ENCODE measurements at regions not wholly inside any gene's neighbourhood (a gene's known extent, or its start where the extent isn't known, plus 50 kb on each side); places are given as distances from the start of the nearest gene placed in this dataset.
A peak's percentile ranks its signal among the peaks of the same experiment; 100 is the strongest.

- Mint-ChIP-seq H3K4me1 (ENCODE audit: low read depth in 2 of 2) (no peaks in the 10 kb centered on the region), H3K27ac (no peak overlapping the region), H3K4me3 (no peak overlapping the region), H3K27me3 (peaks cover 12 to 26% of the 10 kb centered on the region in 2 donors), H3K36me3 (no peaks in the 10 kb centered on the region), H3K9me3 (no peaks in the 10 kb centered on the region)
- DNase-seq (ENCODE audit: low spot score) (no peak), ATAC-seq (no peak)
These were observed 144.9 kb upstream of the SIX2 start for GRCh38 chr2:45154144-45154543.

- Mint-ChIP-seq H3K27ac (no peak overlapping the region), H3K27me3 (peaks cover 17 to 34% of the 10 kb centered on the region in 2 donors), H3K36me3 (no peaks in the 10 kb centered on the region), H3K9me3 (no peaks in the 10 kb centered on the region), H3K4me1 (ENCODE audit: low read depth in 2 of 2) (no peaks in the 10 kb centered on the region), H3K4me3 (no peak overlapping the region)
- ATAC-seq (no peak), DNase-seq (ENCODE audit: low spot score) (no peak)
These were observed 143.9 kb upstream of the SIX2 start for GRCh38 chr2:45153121-45153520.

GRCh38 chr2:45152691-45153090 is 143.4 kb upstream of the SIX2 start:
- ATAC-seq, result no peak
- peaks cover 17 to 33% of the 10 kb centered on the region in 2 donors for H3K27me3 Mint-ChIP-seq
- H3K36me3 Mint-ChIP-seq, result no peaks in the 10 kb centered on the region
- no peaks in the 10 kb centered on the region for H3K9me3 Mint-ChIP-seq
- H3K4me1 Mint-ChIP-seq (ENCODE audit: low read depth in 2 of 2), result no peaks in the 10 kb centered on the region
- no peak for DNase-seq (ENCODE audit: low spot score)
- no peak overlapping the region for H3K27ac Mint-ChIP-seq
- H3K4me3 Mint-ChIP-seq, result no peak overlapping the region

- Mint-ChIP-seq H3K9me3 (no peaks in the 10 kb centered on the region), H3K27ac (no peak overlapping the region), H3K27me3 (peaks cover 46 to 64% of the 10 kb centered on the region in 2 donors), H3K4me3 (no peak overlapping the region), H3K4me1 (ENCODE audit: low read depth in 2 of 2) (peaks cover 0 to 3% of the 10 kb centered on the region in 2 donors), H3K36me3 (peaks cover 4% of the 10 kb centered on the region)
- DNase-seq (ENCODE audit: low spot score) (no peak), ATAC-seq (no peak)
These were observed 136.0 kb upstream of the SIX2 start for GRCh38 chr2:45145073-45145899.

- Mint-ChIP-seq H3K27ac (no peak overlapping the region), H3K9me3 (no peaks in the 10 kb centered on the region), H3K4me3 (no peak overlapping the region), H3K36me3 (peaks cover 4% of the 10 kb centered on the region), H3K27me3 (peaks cover 32 to 52% of the 10 kb centered on the region in 2 donors), H3K4me1 (ENCODE audit: low read depth in 2 of 2) (peaks cover 0 to 3% of the 10 kb centered on the region in 2 donors)
- ATAC-seq, result no peak
- DNase-seq (ENCODE audit: low spot score), result no peak
These were observed 132.9 kb upstream of the SIX2 start for GRCh38 chr2:45141883-45142866.

- Mint-ChIP-seq H3K36me3 (no peaks in the 10 kb centered on the region), H3K4me3 (no peak overlapping the region), H3K27me3 (peaks cover 28 to 37% of the 10 kb centered on the region in 2 donors), H3K4me1 (ENCODE audit: low read depth in 2 of 2) (peaks cover 0 to 3% of the 10 kb centered on the region in 2 donors), H3K9me3 (no peaks in the 10 kb centered on the region), H3K27ac (no peak overlapping the region)
- DNase-seq (ENCODE audit: low spot score) (no peak), ATAC-seq (peak in 1 of 2 donors; percentile 15)
These were observed 131.4 kb upstream of the SIX2 start for GRCh38 chr2:45140675-45141074.

GRCh38 chr2:45138904-45139303 is 129.7 kb upstream of the SIX2 start:
- Mint-ChIP-seq H3K4me1 (ENCODE audit: low read depth in 2 of 2) (peaks cover 0 to 4% of the 10 kb centered on the region in 2 donors), H3K4me3 (no peak overlapping the region), H3K9me3 (no peaks in the 10 kb centered on the region), H3K27me3 (peaks cover 16 to 27% of the 10 kb centered on the region in 2 donors), H3K36me3 (no peaks in the 10 kb centered on the region), H3K27ac (no peak overlapping the region)
- DNase-seq (ENCODE audit: low spot score) (no peak), ATAC-seq (no peak)

- no peak overlapping the region for H3K27ac Mint-ChIP-seq
- H3K4me3 Mint-ChIP-seq, result no peak overlapping the region
- peaks cover 0 to 4% of the 10 kb centered on the region in 2 donors for H3K4me1 Mint-ChIP-seq (ENCODE audit: low read depth in 2 of 2)
- peaks cover 12 to 27% of the 10 kb centered on the region in 2 donors for H3K27me3 Mint-ChIP-seq
- ATAC-seq (no peak), DNase-seq (ENCODE audit: low spot score) (no peak)
- no peaks in the 10 kb centered on the region for H3K36me3 Mint-ChIP-seq
- H3K9me3 Mint-ChIP-seq, result no peaks in the 10 kb centered on the region
These were observed 128.9 kb upstream of the SIX2 start for GRCh38 chr2:45137966-45138695.

- no peak for ATAC-seq
- H3K36me3 Mint-ChIP-seq, result no peaks in the 10 kb centered on the region
These were observed 125.5 kb upstream of the SIX2 start for GRCh38 chr2:45134726-45135125.

GRCh38 chr2:45134014-45134413 is 124.8 kb upstream of the SIX2 start:
- Mint-ChIP-seq H3K27me3 (peaks cover 4 to 16% of the 10 kb centered on the region in 2 donors), H3K4me3 (no peak overlapping the region), H3K27ac (no peak overlapping the region), H3K4me1 (ENCODE audit: low read depth in 2 of 2) (peaks cover 0 to 4% of the 10 kb centered on the region in 2 donors), H3K36me3 (no peaks in the 10 kb centered on the region), H3K9me3 (no peaks in the 10 kb centered on the region)
- ATAC-seq (no peak), DNase-seq (ENCODE audit: low spot score) (no peak)

More at GRCh38 chr2:45134726-45135125, 125.5 kb upstream of the SIX2 start:
- no peaks in the 10 kb centered on the region for H3K9me3 Mint-ChIP-seq
- H3K4me1 Mint-ChIP-seq (ENCODE audit: low read depth in 2 of 2), result peaks cover 0 to 4% of the 10 kb centered on the region in 2 donors
- DNase-seq (ENCODE audit: low spot score), result no peak
- H3K27ac Mint-ChIP-seq, result no peak overlapping the region
- H3K27me3 Mint-ChIP-seq, result peaks cover 4 to 16% of the 10 kb centered on the region in 2 donors
- no peak overlapping the region for H3K4me3 Mint-ChIP-seq

- Mint-ChIP-seq H3K27me3 (peaks cover 4 to 13% of the 10 kb centered on the region in 2 donors), H3K4me1 (ENCODE audit: low read depth in 2 of 2) (peaks cover 0 to 4% of the 10 kb centered on the region in 2 donors), H3K27ac (no peak overlapping the region), H3K4me3 (no peak overlapping the region), H3K36me3 (no peaks in the 10 kb centered on the region), H3K9me3 (no peaks in the 10 kb centered on the region)
- ATAC-seq (no peak), DNase-seq (ENCODE audit: low spot score) (no peak)
These were observed 123.3 kb upstream of the SIX2 start for GRCh38 chr2:45132551-45132950.

- Mint-ChIP-seq H3K27ac (no peak overlapping the region), H3K27me3 (peaks cover 2 to 9% of the 10 kb centered on the region in 2 donors), H3K9me3 (no peaks in the 10 kb centered on the region), H3K4me1 (ENCODE audit: low read depth in 2 of 2) (peaks cover 0 to 4% of the 10 kb centered on the region in 2 donors), H3K36me3 (no peaks in the 10 kb centered on the region), H3K4me3 (peak overlapping the region; percentile 5)
- ATAC-seq, result no peak
- no peak for DNase-seq (ENCODE audit: low spot score)
These were observed 122.3 kb upstream of the SIX2 start for GRCh38 chr2:45131587-45131986.

- Mint-ChIP-seq H3K9me3 (no peaks in the 10 kb centered on the region), H3K36me3 (no peaks in the 10 kb centered on the region), H3K4me3 (no peak overlapping the region), H3K4me1 (ENCODE audit: low read depth in 2 of 2) (peaks cover 0 to 4% of the 10 kb centered on the region in 2 donors), H3K27me3 (peaks cover 2 to 9% of the 10 kb centered on the region in 2 donors), H3K27ac (no peak overlapping the region)
- ATAC-seq (no peak), DNase-seq (ENCODE audit: low spot score) (no peak)
These were observed 121.5 kb upstream of the SIX2 start for GRCh38 chr2:45130736-45131135.

Data from natural killer cell treated with Interleukin-12 subunit alpha and Interleukin-12 subunit beta and Interleukin-15 and Interleukin-18, amount 100 ng/mL, for 72 hours (primary cell).